ENCODE measurements at regions not wholly inside any gene's neighbourhood (a gene's known extent, or its start where the extent isn't known, plus 50 kb on each side); places are given as distances from the start of the nearest gene placed in this dataset.
A peak's percentile ranks its signal among the peaks of the same experiment; 100 is the strongest.

GRCh38 chr16:86294535-86295196, 215.7 kb upstream of the FOXF1 start:
- no peaks in the 10 kb centered on the region for H3K36me3 ChIP-seq (ENCODE audit: insufficient read depth, low read length)
- H3K9ac ChIP-seq (ENCODE audit: low read depth, low read length), result no peak overlapping the region
- peaks cover 9% of the 10 kb centered on the region for H3K4me1 ChIP-seq (ENCODE audit: insufficient read depth, low read length)
- H3K9me3 ChIP-seq (ENCODE audit: control insufficient read depth, insufficient read depth, low read length), result no peaks in the 10 kb centered on the region

GRCh38 chr16:86296256-86296655, 214.1 kb upstream of the FOXF1 start:
- peaks cover 12% of the 10 kb centered on the region; the same call in 1 of the 2 replicates for H3K4me1 ChIP-seq (ENCODE audit: insufficient read depth, low read length)
- no peaks in the 10 kb centered on the region for H3K9me3 ChIP-seq (ENCODE audit: control insufficient read depth, insufficient read depth, low read length)
- H3K9ac ChIP-seq (ENCODE audit: low read depth, low read length), result no peak overlapping the region
- no peaks in the 10 kb centered on the region for H3K36me3 ChIP-seq (ENCODE audit: insufficient read depth, low read length)

- Histone ChIP-seq H3K9me3 (ENCODE audit: control insufficient read depth, insufficient read depth, low read length) (no peaks in the 10 kb centered on the region), H3K9ac (ENCODE audit: low read depth, low read length) (no peak overlapping the region), H3K36me3 (ENCODE audit: insufficient read depth, low read length) (no peaks in the 10 kb centered on the region), H3K4me1 (ENCODE audit: insufficient read depth, low read length) (peaks cover 12% of the 10 kb centered on the region; the same call in 1 of the 2 replicates)
Measured at GRCh38 chr16:86297391-86297790, 212.9 kb upstream of the FOXF1 start.

- H3K4me1 ChIP-seq (ENCODE audit: insufficient read depth, low read length), result peaks cover 12% of the 10 kb centered on the region; the same call in 1 of the 2 replicates
- no peak overlapping the region for H3K9ac ChIP-seq (ENCODE audit: low read depth, low read length)
- H3K9me3 ChIP-seq (ENCODE audit: control insufficient read depth, insufficient read depth, low read length), result no peaks in the 10 kb centered on the region
- H3K36me3 ChIP-seq (ENCODE audit: insufficient read depth, low read length), result no peaks in the 10 kb centered on the region
Measured at GRCh38 chr16:86297866-86298757, 212.2 kb upstream of the FOXF1 start.

GRCh38 chr16:86298758-86299134, 211.6 kb upstream of the FOXF1 start:
- Histone ChIP-seq H3K9me3 (ENCODE audit: control insufficient read depth, insufficient read depth, low read length) (no peaks in the 10 kb centered on the region), H3K9ac (ENCODE audit: low read depth, low read length) (no peak overlapping the region), H3K4me1 (ENCODE audit: insufficient read depth, low read length) (peaks cover 12% of the 10 kb centered on the region; the same call in 1 of the 2 replicates), H3K36me3 (ENCODE audit: insufficient read depth, low read length) (no peaks in the 10 kb centered on the region)

GRCh38 chr16:86299882-86300610, 210.3 kb upstream of the FOXF1 start:
- Histone ChIP-seq H3K4me1 (ENCODE audit: insufficient read depth, low read length) (peaks cover 12% of the 10 kb centered on the region; the same call in 1 of the 2 replicates), H3K9ac (ENCODE audit: low read depth, low read length) (no peak overlapping the region), H3K9me3 (ENCODE audit: control insufficient read depth, insufficient read depth, low read length) (no peaks in the 10 kb centered on the region), H3K36me3 (ENCODE audit: insufficient read depth, low read length) (no peaks in the 10 kb centered on the region)

GRCh38 chr16:86300746-86301481, 209.4 kb upstream of the FOXF1 start:
- Histone ChIP-seq H3K9ac (ENCODE audit: low read depth, low read length) (peak overlapping the region; percentile 21), H3K9me3 (ENCODE audit: control insufficient read depth, insufficient read depth, low read length) (no peaks in the 10 kb centered on the region), H3K36me3 (ENCODE audit: insufficient read depth, low read length) (no peaks in the 10 kb centered on the region), H3K4me1 (ENCODE audit: insufficient read depth, low read length) (peaks cover 12% of the 10 kb centered on the region; the same call in 1 of the 2 replicates)

GRCh38 chr16:86302421-86303109, 207.8 kb upstream of the FOXF1 start:
- Histone ChIP-seq H3K9ac (ENCODE audit: low read depth, low read length) (no peak overlapping the region), H3K9me3 (ENCODE audit: control insufficient read depth, insufficient read depth, low read length) (no peaks in the 10 kb centered on the region), H3K4me1 (ENCODE audit: insufficient read depth, low read length) (peaks cover 7% of the 10 kb centered on the region; the same call in 1 of the 2 replicates), H3K36me3 (ENCODE audit: insufficient read depth, low read length) (no peaks in the 10 kb centered on the region)

GRCh38 chr16:86303787-86304678, 206.3 kb upstream of the FOXF1 start:
- no peaks in the 10 kb centered on the region; the same call in 1 of the 2 replicates for H3K36me3 ChIP-seq (ENCODE audit: insufficient read depth, low read length)
- H3K9ac ChIP-seq (ENCODE audit: low read depth, low read length), result no peak overlapping the region
- no peaks in the 10 kb centered on the region for H3K9me3 ChIP-seq (ENCODE audit: control insufficient read depth, insufficient read depth, low read length)
- peaks cover 6% of the 10 kb centered on the region; the same call in 1 of the 2 replicates for H3K4me1 ChIP-seq (ENCODE audit: insufficient read depth, low read length)

GRCh38 chr16:86304868-86305267, 205.5 kb upstream of the FOXF1 start:
- H3K36me3 ChIP-seq (ENCODE audit: insufficient read depth, low read length), result no peaks in the 10 kb centered on the region; the same call in 1 of the 2 replicates
- H3K9ac ChIP-seq (ENCODE audit: low read depth, low read length), result no peak overlapping the region

GRCh38 chr16:86305440-86305839, 204.9 kb upstream of the FOXF1 start:
- Histone ChIP-seq H3K36me3 (ENCODE audit: insufficient read depth, low read length) (no peaks in the 10 kb centered on the region; the same call in 1 of the 2 replicates), H3K4me1 (ENCODE audit: insufficient read depth, low read length) (peaks cover 6% of the 10 kb centered on the region; the same call in 1 of the 2 replicates), H3K9ac (ENCODE audit: low read depth, low read length) (no peak overlapping the region), H3K9me3 (ENCODE audit: control insufficient read depth, insufficient read depth, low read length) (no peaks in the 10 kb centered on the region)

More at GRCh38 chr16:86304868-86305267, 205.5 kb upstream of the FOXF1 start:
- Histone ChIP-seq H3K9me3 (ENCODE audit: control insufficient read depth, insufficient read depth, low read length) (no peaks in the 10 kb centered on the region), H3K4me1 (ENCODE audit: insufficient read depth, low read length) (peaks cover 6% of the 10 kb centered on the region; the same call in 1 of the 2 replicates)

- H3K9ac ChIP-seq (ENCODE audit: low read depth, low read length), result no peak overlapping the region
- no peaks in the 10 kb centered on the region; the same call in 1 of the 2 replicates for H3K36me3 ChIP-seq (ENCODE audit: insufficient read depth, low read length)
- no peaks in the 10 kb centered on the region for H3K9me3 ChIP-seq (ENCODE audit: control insufficient read depth, insufficient read depth, low read length)
- H3K4me1 ChIP-seq (ENCODE audit: insufficient read depth, low read length), result peaks cover 1% of the 10 kb centered on the region; the same call in 1 of the 2 replicates
Measured at GRCh38 chr16:86306011-86306644, 204.2 kb upstream of the FOXF1 start.

Data from ES-I3 (cell line).